Smooth muscle cell (in vitro differentiated cells): ENCODE measurements at regions not wholly inside any gene's neighbourhood (a gene's known extent, or its start where the extent isn't known, plus 50 kb on each side); places are given as distances from the start of the nearest gene placed in this dataset.
"Not testable (repeated sequence)": the region's sequence is repeated elsewhere in the genome, so short reads cannot be mapped to it uniquely, and the experiment has no call there.

Experiments
- DNase-seq: peaks from one replicate; lab custom pipeline; 2025; ENCODE audit not compliant: unreplicated experiment; lab: John Stamatoyannopoulos, UW
- H2AFZ ChIP-seq: fragments of 200-600 bp; sonication (generic); 2 replicates; pipeline ENCODE4 v1.6.0; 2016; ENCODE audit warnings: antibody characterized with exemption, low read depth, mild to moderate bottlenecking
- H3F3A ChIP-seq: fragments of 200-600 bp; sonication (generic); 2 replicates; pipeline ENCODE4 v1.6.0; 2017; ENCODE audit warnings: antibody characterized with exemption, low read depth
- H3K27ac ChIP-seq: fragments of 200-600 bp; sonication (generic); 2 replicates; pipeline ENCODE4 v1.5.1; 2016; ENCODE audit warnings: low read depth, mild to moderate bottlenecking
- H3K27me3 ChIP-seq: fragments of 200-600 bp; sonication (generic); 2 replicates; pipeline ENCODE4 v1.6.1; 2016; ENCODE audit warnings: low read depth, mild to moderate bottlenecking
- H3K36me3 ChIP-seq: fragments of 200-600 bp; sonication (generic); 2 replicates; pipeline ENCODE4 v1.5.1; 2016; ENCODE audit warnings: low read depth
- H3K4me1 ChIP-seq: fragments of 200-600 bp; sonication (generic); 2 replicates; pipeline ENCODE4 v1.5.1; 2016; ENCODE audit warnings: low read depth
- H3K4me2 ChIP-seq: fragments of 200-600 bp; sonication (generic); 2 replicates; pipeline ENCODE4 v1.6.0; 2016; ENCODE audit warnings: mild to moderate bottlenecking
- H3K4me3 ChIP-seq: fragments of 200-600 bp; sonication (generic); 2 replicates; pipeline ENCODE4 v1.5.1; 2016; ENCODE audit warnings: mild to moderate bottlenecking
- H3K79me2 ChIP-seq: fragments of 200-600 bp; sonication (generic); 2 replicates; pipeline ENCODE4 v1.6.0; 2016; ENCODE audit warnings: low read depth, mild to moderate bottlenecking
- H3K9ac ChIP-seq: fragments of 200-600 bp; sonication (generic); 2 replicates; pipeline ENCODE4 v1.6.0; 2016; ENCODE audit warnings: low read depth
- H3K9me3 ChIP-seq: fragments of 200-600 bp; sonication (generic); replicated peaks from 2 replicates; pipeline ENCODE4 v1.5.1; 2016; ENCODE audit warnings: low read depth
- H4K20me1 ChIP-seq: fragments of 200-600 bp; sonication (generic); 2 replicates; pipeline ENCODE4 v1.6.0; 2016; ENCODE audit warnings: low read depth
- WGBS: methylation state at CpG from one replicate; pipeline ENCODE4 v1.1.7; 2016; ENCODE audit warnings: low lambda C conversion rate; 5-methylcytosine and 5-hydroxymethylcytosine counted together
- TF ChIP-seq, protein P1 (sequence below): fragments of 200-600 bp; sonication (generic); IDR thresholded peaks from 2 replicates; pipeline ENCODE4 v1.5.1; 2017; ENCODE audit warnings: borderline replicate concordance, mild to moderate bottlenecking, antibody characterized with exemption; ENCODE audit not compliant: insufficient read depth, poor library complexity, severe bottlenecking

- DNase-seq, result no peak
- TF ChIP-seq, protein P1, sequence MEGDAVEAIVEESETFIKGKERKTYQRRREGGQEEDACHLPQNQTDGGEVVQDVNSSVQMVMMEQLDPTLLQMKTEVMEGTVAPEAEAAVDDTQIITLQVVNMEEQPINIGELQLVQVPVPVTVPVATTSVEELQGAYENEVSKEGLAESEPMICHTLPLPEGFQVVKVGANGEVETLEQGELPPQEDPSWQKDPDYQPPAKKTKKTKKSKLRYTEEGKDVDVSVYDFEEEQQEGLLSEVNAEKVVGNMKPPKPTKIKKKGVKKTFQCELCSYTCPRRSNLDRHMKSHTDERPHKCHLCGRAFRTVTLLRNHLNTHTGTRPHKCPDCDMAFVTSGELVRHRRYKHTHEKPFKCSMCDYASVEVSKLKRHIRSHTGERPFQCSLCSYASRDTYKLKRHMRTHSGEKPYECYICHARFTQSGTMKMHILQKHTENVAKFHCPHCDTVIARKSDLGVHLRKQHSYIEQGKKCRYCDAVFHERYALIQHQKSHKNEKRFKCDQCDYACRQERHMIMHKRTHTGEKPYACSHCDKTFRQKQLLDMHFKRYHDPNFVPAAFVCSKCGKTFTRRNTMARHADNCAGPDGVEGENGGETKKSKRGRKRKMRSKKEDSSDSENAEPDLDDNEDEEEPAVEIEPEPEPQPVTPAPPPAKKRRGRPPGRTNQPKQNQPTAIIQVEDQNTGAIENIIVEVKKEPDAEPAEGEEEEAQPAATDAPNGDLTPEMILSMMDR, result no peak
- Histone ChIP-seq H3K79me2 (no peaks in the 10 kb centered on the region), H3F3A (no peaks in the 10 kb centered on the region), H3K9ac (no peak overlapping the region), H3K27me3 (no peaks in the 10 kb centered on the region), H3K4me1 (no peaks in the 10 kb centered on the region), H3K27ac (no peak overlapping the region), H3K4me2 (no peak overlapping the region), H3K9me3 (no peaks in the 10 kb centered on the region), H3K36me3 (no peaks in the 10 kb centered on the region), H3K4me3 (no peak overlapping the region), H2AFZ (no peak overlapping the region), H4K20me1 (no peaks in the 10 kb centered on the region)
- WGBS, result 89% methylated on average over 4 of the region's 4 CpGs
These were observed 1331.5 kb upstream of the TMEM132C start for GRCh38 chr12:126935435-126935834.

GRCh38 chr12:126936181-126936851, 1330.7 kb upstream of the TMEM132C start:
- no peak overlapping the region for H2AFZ ChIP-seq
- 81% methylated on average over 11 of the region's 11 CpGs for WGBS
- no peak for DNase-seq
- no peaks in the 10 kb centered on the region for H3K79me2 ChIP-seq
- no peaks in the 10 kb centered on the region for H3K4me1 ChIP-seq
- no peak overlapping the region for H3K4me2 ChIP-seq
- no peaks in the 10 kb centered on the region for H3F3A ChIP-seq
- no peaks in the 10 kb centered on the region for H3K9me3 ChIP-seq
- no peak overlapping the region for H3K4me3 ChIP-seq
- H3K36me3 ChIP-seq, result no peaks in the 10 kb centered on the region
- TF ChIP-seq, protein P1, result no peak
- H4K20me1 ChIP-seq, result no peaks in the 10 kb centered on the region
- no peak overlapping the region for H3K27ac ChIP-seq
- H3K9ac ChIP-seq, result no peak overlapping the region
- H3K27me3 ChIP-seq, result no peaks in the 10 kb centered on the region

DNA sequence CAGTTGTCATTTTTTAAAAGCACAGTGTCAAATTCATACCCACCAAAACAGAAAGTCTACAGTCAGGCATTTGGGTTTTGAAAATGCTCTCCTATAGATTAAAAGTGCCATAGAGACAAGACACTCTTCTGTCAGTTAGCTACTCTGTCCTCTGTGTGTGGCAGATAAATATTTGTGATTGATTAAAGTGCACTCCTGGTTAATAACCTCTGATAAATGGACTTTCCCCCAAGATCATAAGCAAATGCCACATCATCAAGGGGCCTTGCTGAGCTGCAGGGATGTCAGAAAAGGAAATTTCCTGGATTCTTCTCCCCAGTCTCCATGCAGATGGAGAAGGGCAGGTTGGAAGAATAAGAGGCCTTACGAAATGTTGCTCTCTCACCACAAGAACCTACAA, 1329.5 kb upstream of the TMEM132C start:
- TF ChIP-seq, protein P1, result no peak

DNA sequence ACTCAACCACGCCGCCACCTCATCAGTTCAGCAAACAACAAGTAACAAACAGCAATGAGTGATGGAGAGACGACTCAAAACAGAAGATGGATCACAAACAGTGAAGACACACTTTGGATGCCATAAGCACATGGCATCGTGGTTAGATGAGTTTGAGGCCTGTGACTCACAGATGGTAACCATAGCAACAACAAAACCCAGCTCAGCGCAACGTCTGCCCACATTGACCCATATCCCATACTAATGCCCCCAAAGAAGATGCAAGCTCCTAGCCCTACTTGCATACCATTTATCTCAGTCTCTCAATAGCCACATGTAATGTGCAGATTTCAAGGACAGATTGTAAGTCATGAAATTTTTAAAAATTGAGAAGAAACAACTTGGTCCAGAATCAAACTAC, 1322.3 kb upstream of the TMEM132C start:
- H2AFZ ChIP-seq, result no peak overlapping the region
- H3K9me3 ChIP-seq, result no peaks in the 10 kb centered on the region
- H3F3A ChIP-seq, result no peaks in the 10 kb centered on the region
- H3K9ac ChIP-seq, result no peak overlapping the region
- H3K79me2 ChIP-seq, result no peaks in the 10 kb centered on the region
- H3K4me3 ChIP-seq, result no peak overlapping the region
- WGBS, result 78% methylated on average over 6 of the region's 6 CpGs
- H3K36me3 ChIP-seq, result no peaks in the 10 kb centered on the region
- H3K27me3 ChIP-seq, result no peaks in the 10 kb centered on the region
- no peak overlapping the region for H3K4me2 ChIP-seq
- no peaks in the 10 kb centered on the region for H3K4me1 ChIP-seq
- no peak overlapping the region for H3K27ac ChIP-seq
- TF ChIP-seq, protein P1, result no peak
- H4K20me1 ChIP-seq, result no peaks in the 10 kb centered on the region
- no peak for DNase-seq

More for the DNA sequence above, 1329.5 kb upstream of the TMEM132C start:
- Histone ChIP-seq H4K20me1 (no peaks in the 10 kb centered on the region), H2AFZ (no peak overlapping the region), H3K79me2 (no peaks in the 10 kb centered on the region), H3K4me3 (no peak overlapping the region), H3K9me3 (no peaks in the 10 kb centered on the region), H3K27ac (no peak overlapping the region), H3K4me1 (no peaks in the 10 kb centered on the region), H3F3A (no peaks in the 10 kb centered on the region), H3K27me3 (no peaks in the 10 kb centered on the region), H3K36me3 (no peaks in the 10 kb centered on the region), H3K9ac (no peak overlapping the region), H3K4me2 (no peak overlapping the region)
- WGBS, result 80% methylated on average over 1 of the region's 1 CpG
- DNase-seq, result no peak

DNA sequence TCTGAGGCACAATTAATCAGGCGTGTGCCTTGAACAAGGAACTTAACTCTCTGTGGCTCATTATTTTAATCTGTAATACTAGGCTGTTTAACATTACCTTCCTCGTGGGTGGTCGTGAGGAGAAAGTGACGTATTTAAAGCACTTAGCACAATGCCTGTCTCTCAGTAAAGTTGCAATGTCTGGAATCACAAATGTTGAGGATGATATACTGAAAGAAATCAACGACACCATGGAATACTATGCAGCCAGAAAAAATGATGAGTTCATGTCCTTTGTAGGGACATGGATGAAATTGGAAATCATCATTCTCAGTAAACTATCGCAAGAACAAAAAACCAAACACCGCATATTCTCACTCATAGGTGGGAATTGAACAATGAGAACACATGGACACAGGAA, 1320.0 kb upstream of the TMEM132C start:
- DNase-seq, H3K4me1 ChIP-seq, H3K27ac ChIP-seq, H3K9me3 ChIP-seq, H3K36me3 ChIP-seq, H3K9ac ChIP-seq, H3F3A ChIP-seq, H3K79me2 ChIP-seq, H3K27me3 ChIP-seq, H3K4me2 ChIP-seq, H3K4me3 ChIP-seq, H4K20me1 ChIP-seq, H2AFZ ChIP-seq: not testable (repeated sequence)
- WGBS, result 91% methylated on average over 6 of the region's 7 CpGs
